GM19324 (cell line): ENCODE measurements at regions not wholly inside any gene's neighbourhood (a gene's known extent, or its start where the extent isn't known, plus 50 kb on each side); places are given as distances from the start of the nearest gene placed in this dataset.
"Not testable (repeated sequence)": the region's sequence is repeated elsewhere in the genome, so short reads cannot be mapped to it uniquely, and the experiment has no call there.

Source experiments
- ATAC-seq: cut with Tn5 transposase; IDR thresholded peaks from one replicate; pipeline ENCODE4 v1.9.1; 2021; ENCODE audit warnings: mild to moderate bottlenecking, moderate library complexity; ENCODE audit not compliant: unreplicated experiment, low FRiP score

DNA sequence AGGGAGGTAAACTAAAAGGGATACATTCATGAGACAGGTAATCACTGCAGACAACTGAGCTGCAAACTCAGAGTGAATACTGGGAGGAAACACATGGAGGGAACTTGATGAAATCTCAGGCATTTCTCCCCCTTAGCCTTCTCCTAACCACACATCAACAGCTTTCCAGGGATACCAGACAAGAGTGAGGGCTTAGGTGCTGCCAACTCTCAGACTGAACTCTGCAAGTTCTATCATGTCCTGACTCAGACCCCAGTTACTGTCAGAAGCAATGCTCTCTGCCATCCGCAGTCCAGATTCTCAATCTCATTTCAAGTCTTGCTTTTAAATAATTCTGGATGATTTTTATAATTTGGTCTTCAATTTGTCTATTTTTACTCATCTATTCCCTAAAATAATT lies 267.3 kb downstream of the LTN1 start:
- no peak for ATAC-seq

DNA sequence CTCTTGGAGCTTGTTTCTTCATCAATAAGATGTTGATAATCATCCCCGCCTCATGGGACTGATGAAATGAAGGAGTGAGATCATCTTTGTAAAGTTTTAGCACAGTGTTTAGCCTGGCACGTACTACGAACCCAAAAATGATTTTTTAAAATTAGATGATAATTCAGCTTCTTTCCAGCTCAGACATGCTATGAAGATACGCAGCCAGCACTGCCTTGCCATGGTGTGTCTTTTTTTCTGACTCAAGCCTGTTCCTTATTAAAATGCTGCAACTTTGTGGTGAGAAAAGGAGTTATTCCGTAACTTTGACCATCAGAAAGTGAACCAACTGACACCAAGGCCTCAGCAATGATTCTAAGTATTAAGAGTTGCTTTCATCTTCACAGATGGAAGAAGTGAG lies 269.0 kb downstream of the LTN1 start:
- ATAC-seq = no peak

DNA sequence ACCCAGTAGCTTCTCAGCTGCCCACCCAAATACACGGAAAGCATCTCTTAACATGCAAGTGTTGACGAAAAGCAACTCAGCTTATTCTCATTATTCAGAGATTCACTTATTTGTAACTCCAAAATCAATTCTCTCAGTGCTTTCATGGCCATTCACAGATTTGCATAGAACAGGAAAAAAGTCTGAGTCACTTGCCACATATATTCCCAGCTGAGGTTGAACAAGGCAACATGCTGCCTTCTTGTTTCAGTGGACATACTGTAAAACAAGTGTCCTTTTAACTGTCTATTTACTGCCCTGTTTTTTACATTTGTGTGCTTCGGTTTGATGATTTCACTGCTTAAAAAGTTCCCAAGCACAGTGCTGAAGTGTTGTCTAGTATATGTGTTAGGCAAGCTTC lies 273.0 kb downstream of the LTN1 start:
- ATAC-seq = no peak

DNA sequence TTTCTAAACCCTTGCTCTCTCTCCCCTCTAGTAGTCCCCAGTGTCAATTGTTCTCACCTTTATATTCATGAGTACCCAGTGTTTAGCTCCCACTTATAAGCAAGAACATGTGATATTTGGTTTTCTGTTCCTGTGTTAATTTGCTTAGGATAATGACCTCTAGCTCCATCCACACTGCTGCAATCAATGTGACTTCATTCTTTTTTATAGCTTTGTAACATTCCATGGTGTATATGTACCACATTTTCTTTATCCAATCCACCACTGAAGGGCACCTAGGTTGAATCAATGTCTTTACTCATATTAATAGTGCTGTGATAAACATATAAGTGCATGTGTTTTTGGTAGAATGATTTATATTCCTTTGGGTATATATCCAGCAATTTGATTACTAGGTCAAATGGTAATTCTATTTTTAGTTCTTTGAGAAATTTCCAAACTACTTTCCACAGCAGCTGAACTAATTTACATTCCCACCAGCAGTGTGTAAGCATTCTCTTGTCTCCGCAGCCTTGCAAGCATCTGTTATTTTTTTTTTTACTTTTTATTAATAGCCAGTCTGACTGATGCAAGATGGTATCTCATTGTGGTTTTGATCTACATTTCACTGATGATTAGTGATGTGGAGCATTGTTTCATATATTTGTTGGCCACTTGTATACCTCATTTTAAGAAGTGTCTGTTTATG lies 277.8 kb downstream of the LTN1 start:
- ATAC-seq = no peak

DNA sequence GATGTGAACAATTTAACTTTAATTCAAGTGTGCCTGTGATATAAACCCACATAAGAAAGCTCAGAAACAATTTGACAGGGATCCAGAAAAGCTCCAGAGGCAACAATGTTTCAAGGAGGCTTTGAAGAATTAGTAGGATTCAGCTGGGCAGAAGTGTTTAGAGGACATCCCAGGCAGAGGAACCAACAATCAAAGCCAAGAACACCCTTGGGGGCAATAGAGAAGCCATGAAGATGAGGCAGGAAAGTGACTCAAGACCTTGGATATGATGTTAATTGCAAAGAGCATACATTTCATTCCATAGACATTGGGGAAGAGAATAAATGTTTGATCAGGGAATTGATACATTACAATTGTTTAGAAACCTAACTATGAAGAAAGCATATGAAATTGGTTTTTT lies 280.3 kb downstream of the LTN1 start:
- no peak for ATAC-seq

DNA sequence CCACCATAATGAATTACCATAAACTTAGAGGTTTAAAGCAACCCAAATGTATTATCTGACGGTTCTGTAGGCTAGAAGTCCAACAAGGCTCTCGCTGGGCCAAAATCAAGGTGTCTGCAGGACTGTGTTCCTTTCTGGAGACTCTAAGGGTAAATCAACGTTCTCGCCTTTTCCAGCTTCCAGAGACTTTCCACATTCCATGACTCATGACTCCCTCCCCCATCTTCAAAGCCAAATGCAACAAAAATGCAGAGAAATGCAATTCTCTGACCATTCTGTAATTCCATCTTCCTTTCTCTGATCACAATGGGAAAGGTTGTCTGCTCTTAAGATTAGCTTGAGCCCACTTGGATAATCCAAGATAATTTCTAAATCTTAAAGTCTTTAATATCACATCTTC lies 287.1 kb downstream of the LTN1 start:
- ATAC-seq = no peak

DNA sequence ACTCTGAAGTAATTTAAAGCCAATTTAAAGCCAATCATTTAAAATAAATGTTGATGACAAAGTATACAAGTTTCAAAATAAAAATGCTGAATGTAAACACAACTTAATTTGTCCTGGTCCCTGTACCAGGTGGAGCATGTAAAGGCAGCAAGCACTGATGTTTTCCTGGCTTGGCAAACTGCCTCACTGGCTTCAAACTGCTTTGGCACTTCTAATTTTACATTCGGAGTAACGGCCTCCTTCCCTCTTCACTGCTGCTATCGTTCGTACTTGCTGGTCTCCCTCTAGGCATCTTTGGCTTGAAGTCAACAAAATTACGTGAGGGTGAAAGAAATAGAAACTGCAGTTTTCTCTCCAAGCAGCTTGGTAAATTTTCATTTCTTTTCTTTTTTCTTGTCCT lies 287.9 kb downstream of the LTN1 start:
- no peak for ATAC-seq

DNA sequence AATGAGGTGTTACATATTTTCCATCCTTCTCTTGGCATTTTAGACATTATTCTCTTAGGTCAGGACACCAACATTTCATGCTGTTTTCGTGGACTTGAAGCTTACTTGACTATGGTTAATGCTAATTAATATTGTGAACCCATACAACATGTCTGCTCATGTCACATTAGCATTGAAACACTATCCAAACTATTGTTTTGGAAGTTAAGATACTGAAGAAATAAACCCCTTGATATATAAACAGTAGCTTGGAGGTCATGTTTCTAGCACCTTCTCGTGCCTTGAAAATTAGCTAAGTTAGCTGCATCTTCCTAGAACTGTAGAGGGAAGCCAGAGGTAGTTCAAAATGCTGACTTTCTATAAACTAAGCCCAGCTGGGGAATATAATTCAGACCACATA lies 288.8 kb downstream of the LTN1 start:
- no peak for ATAC-seq

DNA sequence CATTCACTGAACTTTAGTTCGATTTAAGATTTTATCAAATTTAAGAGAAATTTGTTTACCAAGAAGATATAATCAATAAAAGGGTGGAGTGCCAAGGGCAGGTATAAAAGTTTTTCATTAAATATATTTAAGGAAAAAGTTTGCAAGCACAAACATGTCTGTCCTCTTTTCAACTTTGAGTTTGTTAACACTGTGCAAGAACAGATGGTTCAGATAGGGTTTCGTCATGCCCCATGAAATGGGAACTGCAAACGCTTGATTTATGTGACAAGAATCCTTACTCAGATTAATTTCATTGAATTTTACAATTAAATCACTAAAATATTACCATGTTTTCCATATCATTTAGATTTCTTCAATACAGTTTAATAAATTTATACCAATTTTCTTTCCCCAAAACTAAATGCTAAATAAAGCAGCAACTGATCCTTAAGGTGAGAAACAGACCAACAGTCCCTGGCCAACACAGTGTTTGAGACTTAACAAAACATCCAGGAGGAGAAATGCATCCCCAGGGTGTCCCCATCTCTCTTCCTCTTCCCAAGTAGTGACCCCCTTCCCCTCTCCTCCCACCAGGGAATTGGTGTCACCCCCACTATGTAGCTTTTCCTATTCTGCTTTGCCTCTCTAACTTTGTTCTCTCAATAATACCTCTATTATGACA lies 292.9 kb downstream of the LTN1 start:
- ATAC-seq = no peak

DNA sequence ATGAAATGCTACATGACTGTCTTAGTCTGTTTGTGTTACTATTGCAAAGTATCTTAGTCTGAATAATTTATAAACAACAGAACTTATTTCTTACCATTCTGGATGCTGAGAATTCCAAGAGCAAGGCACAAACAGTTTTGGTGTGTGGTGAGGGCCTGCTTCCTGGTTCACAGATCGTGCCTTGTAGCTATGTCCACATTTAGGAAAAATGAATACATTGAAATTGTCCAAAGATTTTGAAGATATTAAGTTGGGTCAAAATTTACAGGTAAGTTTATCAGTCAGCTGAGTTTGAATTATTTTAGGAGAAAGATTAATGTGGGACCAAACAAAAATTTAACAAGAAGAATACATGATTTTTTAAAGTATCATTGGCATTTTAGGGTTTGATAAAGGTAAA lies 293.5 kb downstream of the LTN1 start:
- ATAC-seq = no peak

DNA sequence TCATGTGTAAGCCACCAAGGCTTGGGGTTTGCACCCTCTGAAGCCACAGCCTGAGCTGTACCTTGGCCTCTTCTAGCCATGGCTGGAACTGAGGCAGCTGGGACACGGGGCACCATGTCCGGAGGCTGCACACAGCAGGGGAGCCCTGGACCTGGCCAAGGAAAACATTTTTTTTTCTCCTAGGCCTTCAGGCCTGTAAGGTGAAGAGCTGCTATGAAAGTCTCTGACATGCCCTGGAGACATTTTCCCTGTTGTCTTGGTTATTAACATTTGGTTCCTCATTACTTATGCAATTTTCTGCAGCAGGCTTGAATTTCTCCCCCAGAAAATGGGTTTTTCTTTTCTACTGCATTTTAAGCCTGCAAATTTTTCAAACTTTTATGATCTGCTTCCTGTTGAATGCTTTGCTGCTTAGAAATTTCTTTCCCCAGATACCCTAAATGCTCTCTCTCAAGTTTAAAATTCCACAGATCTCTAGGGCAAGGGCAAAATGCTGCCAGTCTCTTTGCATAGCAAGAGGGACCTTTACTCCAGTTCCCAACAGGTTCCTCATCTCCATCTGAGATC lies 295.8 kb downstream of the LTN1 start:
- no peak for ATAC-seq

DNA sequence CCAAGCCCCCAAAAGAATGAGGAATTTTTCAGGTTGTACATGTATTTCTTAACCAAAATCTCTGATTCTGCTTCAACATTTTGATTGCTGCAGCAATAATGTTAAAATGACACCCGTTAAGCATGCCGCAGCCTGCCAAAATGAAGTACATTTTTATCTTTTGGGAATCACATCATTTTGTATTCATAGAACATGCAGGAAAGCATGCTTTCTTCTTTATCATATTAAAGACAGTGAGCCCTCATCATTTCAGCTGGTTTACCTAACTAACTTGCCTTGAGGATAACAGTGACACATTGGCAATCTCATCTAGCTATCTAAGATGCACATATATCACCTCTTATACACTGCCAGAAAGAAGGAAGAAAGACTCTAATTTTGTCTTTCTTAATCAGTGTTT lies 299.2 kb downstream of the LTN1 start:
- no peak for ATAC-seq

DNA sequence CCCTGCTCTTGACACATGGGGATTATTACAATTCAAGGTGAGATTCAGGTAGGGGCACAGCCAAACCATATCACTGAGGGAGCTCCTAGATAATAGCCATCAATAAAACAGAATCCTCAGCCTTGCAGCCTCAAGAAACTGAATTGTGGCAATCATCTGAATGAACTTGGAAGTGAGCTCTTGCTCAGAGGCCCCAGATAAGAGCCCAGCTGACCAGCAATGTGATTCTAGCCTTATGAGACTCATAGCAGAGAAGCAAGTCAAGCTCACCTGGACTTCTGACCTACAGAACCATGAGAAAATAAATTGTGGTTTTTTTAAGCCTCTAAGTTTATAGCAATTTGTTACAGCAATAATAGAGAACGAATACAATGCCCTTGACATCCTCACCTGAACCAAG lies 302.5 kb downstream of the LTN1 start:
- no peak for ATAC-seq

DNA sequence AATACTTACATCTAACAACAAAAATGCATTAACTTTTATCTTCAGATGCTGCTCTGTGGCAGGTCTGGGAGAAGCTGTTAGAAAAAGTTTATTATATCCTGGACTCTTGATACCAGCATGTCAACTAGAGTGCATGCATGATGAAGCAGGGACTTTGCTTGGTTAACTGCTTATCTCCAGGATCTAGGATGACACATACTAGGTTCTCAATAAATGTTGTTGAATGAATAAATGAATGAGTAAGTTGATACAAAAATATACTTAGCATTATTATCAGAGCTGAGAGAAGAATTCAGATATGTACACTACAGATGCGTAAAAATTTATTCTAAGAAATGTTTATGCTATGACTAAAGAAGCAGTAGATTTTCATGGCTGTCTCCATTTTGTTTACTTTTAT lies 304.3 kb downstream of the LTN1 start:
- ATAC-seq = no peak

DNA sequence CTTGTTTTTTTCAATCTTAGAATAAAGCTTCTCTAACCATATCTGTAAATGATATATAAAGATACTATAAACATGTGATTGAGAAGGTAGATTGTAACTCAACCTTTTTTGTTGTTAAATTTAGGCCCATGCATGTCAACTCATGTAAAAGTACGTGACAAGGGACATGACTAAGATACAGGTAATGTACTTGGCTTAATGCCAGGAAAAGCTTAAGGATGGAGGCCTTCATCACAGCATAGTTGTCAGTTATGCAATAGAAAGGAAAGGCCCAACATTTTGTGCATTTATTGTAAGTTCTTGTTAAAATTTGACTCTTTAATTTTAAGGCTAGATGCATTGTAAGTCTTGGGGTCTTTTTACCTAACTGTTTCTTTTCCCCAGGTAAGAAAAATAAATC lies 305.1 kb downstream of the LTN1 start:
- no peak for ATAC-seq

DNA sequence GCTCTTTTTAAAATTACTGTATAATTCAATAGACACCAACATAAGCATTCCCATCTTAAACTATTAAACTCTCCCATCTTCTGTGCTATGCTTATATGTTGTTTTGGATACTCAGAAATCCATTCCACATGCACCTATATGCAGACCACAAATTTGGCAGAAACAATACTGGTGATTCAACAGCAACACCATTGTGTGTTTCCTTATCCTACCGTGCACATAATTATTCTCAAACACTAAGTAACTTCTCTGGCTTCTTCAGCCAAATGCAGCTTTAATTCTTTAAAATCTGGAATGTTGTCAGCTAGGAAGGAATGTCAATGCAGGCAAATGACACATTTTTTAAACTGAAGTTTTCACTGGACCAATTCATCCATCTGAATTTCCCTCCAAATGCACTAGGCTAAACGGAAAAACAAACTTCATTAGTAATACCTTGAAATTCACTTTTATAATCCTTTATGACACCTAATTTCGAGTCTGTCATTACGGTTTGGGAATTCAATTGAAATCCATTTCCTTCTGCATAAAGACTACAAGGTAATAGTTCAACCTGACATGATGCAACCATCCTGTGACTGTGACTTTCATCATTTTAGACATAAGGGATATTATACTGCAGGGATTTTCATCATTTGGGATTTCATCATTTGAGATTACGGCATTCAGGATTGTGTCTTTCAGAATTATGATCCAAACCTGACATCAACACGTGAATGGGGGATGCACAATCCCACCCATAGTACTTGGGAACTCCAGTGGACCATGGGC lies 308.5 kb downstream of the LTN1 start:
- no peak for ATAC-seq

DNA sequence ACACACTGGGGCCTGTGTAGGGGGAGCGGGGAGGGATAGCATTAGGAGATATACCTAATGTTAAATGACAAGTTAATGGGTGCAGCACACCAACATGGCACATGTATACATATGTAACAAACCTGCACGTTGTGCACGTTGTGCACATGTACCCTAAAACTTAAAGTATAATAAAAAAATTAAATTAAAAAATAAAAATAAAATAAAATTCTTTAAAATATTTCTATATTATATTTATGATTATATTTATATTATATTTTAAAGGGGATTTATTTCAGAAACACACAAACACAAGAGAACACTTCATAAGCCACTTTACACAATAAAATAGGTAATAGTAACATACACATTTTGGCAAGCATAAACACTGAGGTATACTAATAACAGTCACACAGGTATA lies 309.8 kb downstream of the LTN1 start:
- not testable (repeated sequence) for ATAC-seq

DNA sequence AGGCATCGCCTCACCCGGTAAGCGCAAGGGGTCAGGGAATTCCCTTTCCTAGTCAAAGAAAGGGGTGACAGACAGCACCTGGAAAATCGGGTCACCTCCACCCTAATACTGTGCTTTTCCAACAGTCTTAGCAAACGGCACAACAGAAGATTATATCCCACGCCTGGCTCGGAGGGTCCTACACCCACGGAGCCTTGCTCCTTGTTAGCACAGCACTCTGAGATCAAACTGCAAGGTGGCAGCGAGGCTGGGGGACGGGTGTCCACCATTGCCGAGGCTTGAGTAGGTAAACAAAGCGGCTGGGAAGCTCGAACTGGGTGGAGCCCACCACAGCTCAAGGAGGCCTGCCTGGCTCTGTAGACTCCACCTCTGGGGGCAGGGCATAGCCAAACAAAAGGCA lies 315.6 kb downstream of the LTN1 start:
- ATAC-seq = not testable (repeated sequence)

DNA sequence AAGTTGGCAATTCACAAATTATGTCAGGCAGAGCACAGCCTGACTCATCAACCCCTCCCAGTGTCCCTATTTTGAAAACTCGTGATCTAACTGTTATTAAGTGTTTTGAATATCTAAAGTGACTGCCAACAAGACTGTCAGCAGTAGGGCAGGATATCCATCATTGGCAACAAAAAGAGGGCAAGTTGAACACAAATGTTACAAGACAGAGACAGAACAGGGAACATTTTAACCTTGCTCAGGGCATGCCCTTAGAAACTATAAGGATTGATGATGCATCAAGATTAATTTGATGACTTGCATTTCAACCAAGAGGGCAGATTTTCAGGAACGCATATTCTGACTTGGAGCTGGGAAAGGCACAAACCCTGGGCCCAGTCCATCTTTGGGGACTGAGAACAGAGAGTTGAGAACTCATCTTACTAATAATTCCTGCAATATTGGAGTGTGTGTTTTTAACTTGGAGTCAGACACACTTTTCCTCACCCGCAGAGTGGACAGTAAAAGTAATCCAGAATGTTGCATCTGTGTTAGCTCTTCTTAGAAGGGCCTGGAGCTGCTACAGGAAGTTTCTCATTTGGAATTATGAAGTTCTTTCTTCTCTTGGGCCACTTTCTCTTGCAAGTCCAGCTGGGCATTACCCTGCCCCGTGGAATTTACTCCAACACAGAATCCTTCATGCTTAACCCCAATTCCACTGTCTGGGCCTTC lies 317.2 kb downstream of the LTN1 start:
- no peak for ATAC-seq

DNA sequence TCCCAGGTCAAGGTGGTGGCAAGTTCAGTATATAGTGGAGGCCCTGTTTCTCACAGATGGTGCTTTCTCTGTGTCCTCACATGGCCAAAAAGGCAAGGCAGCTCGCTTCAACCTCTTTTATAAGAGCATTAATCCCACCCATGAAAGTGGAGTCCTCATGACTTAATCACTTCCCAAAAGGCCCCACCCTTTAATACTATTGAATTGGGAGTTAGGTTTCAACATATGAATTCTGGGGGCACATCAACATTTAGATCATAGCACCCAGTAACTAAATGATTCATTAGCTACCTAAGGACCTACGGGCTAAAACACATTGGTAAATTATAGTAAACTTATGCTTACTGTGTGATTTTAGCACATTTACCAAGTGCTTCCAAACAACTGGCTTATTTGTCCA lies 317.9 kb downstream of the LTN1 start:
- ATAC-seq = no peak
